MCF 10A (cell line): ENCODE measurements at regions not wholly inside any gene's neighbourhood (a gene's known extent, or its start where the extent isn't known, plus 50 kb on each side); places are given as distances from the start of the nearest gene placed in this dataset.

Experiments
- BruUV-seq: library from RNA; stranded (reverse); fragments of 400-500 nt; replicated peaks from 2 replicates; lab custom pipeline; 2021; lab: Mats Ljungman, UMichigan
- CTCF ChIA-PET: fragments of 300-600 bp; sonication (Branson Sonifier 250); formaldehyde crosslinking; extraction: SDS; loops from one replicate; lab custom pipeline; 2021; ENCODE audit warnings: antibody characterized with exemption, inconsistent platforms; lab: Yijun Ruan, JAX
- POLR2A ChIA-PET: fragments of 300-600, 350-650 bp; sonication (Branson Sonifier 250); formaldehyde crosslinking; extraction: SDS; loops from one replicate; lab custom pipeline; 2020; ENCODE audit warnings: antibody characterized with exemption, inconsistent platforms; lab: Yijun Ruan, JAX
- DNase-seq: peaks from one replicate; pipeline ENCODE4 v3.0.0-alpha.2; 2018; ENCODE audit not compliant: unreplicated experiment
- H3K27ac Mint-ChIP-seq: one replicate; pipeline ENCODE4 v1.8.0; 2022; ENCODE audit warnings: mild to moderate bottlenecking, low read depth, mixed read lengths; ENCODE audit not compliant: unreplicated experiment
- H3K27me3 Mint-ChIP-seq: one replicate; pipeline ENCODE4 v1.8.0; 2022; ENCODE audit warnings: mixed read lengths; ENCODE audit not compliant: insufficient read depth, unreplicated experiment
- H3K36me3 Mint-ChIP-seq: one replicate; pipeline ENCODE4 v1.8.0; 2022; ENCODE audit warnings: mild to moderate bottlenecking, moderate library complexity, mixed read lengths; ENCODE audit not compliant: insufficient read depth, unreplicated experiment
- H3K4me1 Mint-ChIP-seq: one replicate; pipeline ENCODE4 v1.8.0; 2022; ENCODE audit warnings: mixed read lengths; ENCODE audit not compliant: insufficient read depth, unreplicated experiment
- H3K4me3 Mint-ChIP-seq: one replicate; pipeline ENCODE4 v1.8.0; 2022; ENCODE audit warnings: mild to moderate bottlenecking, moderate library complexity, mixed read lengths; ENCODE audit not compliant: unreplicated experiment
- H3K9me3 Mint-ChIP-seq: one replicate; pipeline ENCODE4 v1.8.0; 2022; ENCODE audit warnings: mixed read lengths; ENCODE audit not compliant: unreplicated experiment
- intact Hi-C: fragments of 100-400 bp; cut with micrococcal nuclease; formaldehyde crosslinking; loops from 2 replicates; pipeline ENCODE4 v1.14.1; 2022
- TF ChIP-seq, protein P1 (sequence below): fragments of 200-600 bp; IDR thresholded peaks from one replicate; pipeline ENCODE4 v1.8.0; 2022; ENCODE audit warnings: antibody characterized with exemption, mild to moderate bottlenecking; ENCODE audit not compliant: unreplicated experiment

DNA sequence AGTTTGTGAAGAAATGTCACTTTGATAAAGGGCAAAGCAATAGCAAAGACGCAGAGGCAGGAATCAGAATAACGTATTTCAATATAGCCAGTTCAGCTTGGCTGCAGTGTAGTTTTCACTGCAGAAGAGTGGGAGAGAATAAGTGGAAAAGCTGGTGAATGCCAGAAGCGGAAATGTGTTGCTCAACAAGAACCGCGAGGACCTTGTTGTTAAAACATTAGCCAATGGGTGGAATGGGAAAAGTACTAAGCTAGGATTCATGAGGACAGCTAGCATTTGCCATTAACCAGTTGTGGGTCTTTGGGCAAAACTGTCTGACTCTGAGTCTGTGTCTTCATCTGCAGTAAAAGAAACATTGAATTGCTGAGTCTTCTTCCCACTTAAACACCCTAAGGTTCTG is 292.9 kb upstream of the GRIP1 start:
- no peaks in the 10 kb centered on the region for H3K9me3 Mint-ChIP-seq
- H3K27me3 Mint-ChIP-seq = no peaks in the 10 kb centered on the region
- no peaks in the 10 kb centered on the region for H3K36me3 Mint-ChIP-seq
- ChIA-PET CTCF (interaction anchor here (0.6 to 1.7 kb wide), 4 partner anchors 10 to 248 kb away, joined by 3 to 5 read pairs (median 3); no protein-coding TSS in a partner anchor), POLR2A (no interaction called here)
- H3K4me1 Mint-ChIP-seq = peaks cover 4% of the 10 kb centered on the region
- no TSS peak for BruUV-seq
- intact Hi-C loops = no loop called here
- TF ChIP-seq, protein P1, sequence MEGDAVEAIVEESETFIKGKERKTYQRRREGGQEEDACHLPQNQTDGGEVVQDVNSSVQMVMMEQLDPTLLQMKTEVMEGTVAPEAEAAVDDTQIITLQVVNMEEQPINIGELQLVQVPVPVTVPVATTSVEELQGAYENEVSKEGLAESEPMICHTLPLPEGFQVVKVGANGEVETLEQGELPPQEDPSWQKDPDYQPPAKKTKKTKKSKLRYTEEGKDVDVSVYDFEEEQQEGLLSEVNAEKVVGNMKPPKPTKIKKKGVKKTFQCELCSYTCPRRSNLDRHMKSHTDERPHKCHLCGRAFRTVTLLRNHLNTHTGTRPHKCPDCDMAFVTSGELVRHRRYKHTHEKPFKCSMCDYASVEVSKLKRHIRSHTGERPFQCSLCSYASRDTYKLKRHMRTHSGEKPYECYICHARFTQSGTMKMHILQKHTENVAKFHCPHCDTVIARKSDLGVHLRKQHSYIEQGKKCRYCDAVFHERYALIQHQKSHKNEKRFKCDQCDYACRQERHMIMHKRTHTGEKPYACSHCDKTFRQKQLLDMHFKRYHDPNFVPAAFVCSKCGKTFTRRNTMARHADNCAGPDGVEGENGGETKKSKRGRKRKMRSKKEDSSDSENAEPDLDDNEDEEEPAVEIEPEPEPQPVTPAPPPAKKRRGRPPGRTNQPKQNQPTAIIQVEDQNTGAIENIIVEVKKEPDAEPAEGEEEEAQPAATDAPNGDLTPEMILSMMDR = no peak
- no peak overlapping the region for H3K4me3 Mint-ChIP-seq
- H3K27ac Mint-ChIP-seq = no peak overlapping the region
- DNase-seq = no peak

GRCh38 chr12:66976526-66976925 is 292.6 kb upstream of the CAND1 start:
- POLR2A ChIA-PET = interaction anchor here (0.7 to 0.9 kb wide), 2 partner anchors 24 to 60 kb away, joined by 3 read pairs; no protein-coding TSS in a partner anchor
- H3K27ac Mint-ChIP-seq = no peak overlapping the region
- H3K27me3 Mint-ChIP-seq = no peaks in the 10 kb centered on the region

GRCh38 chr12:66978802-66979201 is 290.4 kb upstream of the CAND1 start:
- intact Hi-C loops = no loop called here
- no peak for DNase-seq
- ChIA-PET CTCF (interaction anchor here (0.6 kb wide), 1 partner anchor 145 kb away, joined by 3 read pairs; no protein-coding TSS in a partner anchor), POLR2A (no interaction called here)
- H3K36me3 Mint-ChIP-seq = no peaks in the 10 kb centered on the region
- no peaks in the 10 kb centered on the region for H3K9me3 Mint-ChIP-seq
- no peak overlapping the region for H3K27ac Mint-ChIP-seq
- no TSS peak for BruUV-seq
- TF ChIP-seq, protein P1 = no peak
- no peak overlapping the region for H3K4me3 Mint-ChIP-seq
- no peaks in the 10 kb centered on the region for H3K27me3 Mint-ChIP-seq
- peaks cover 6% of the 10 kb centered on the region for H3K4me1 Mint-ChIP-seq

More at GRCh38 chr12:66976526-66976925, 292.6 kb upstream of the CAND1 start:
- BruUV-seq = no TSS peak
- CTCF ChIA-PET = no interaction called here
- intact Hi-C loops = no loop called here
- Mint-ChIP-seq H3K9me3 (no peaks in the 10 kb centered on the region), H3K4me3 (no peak overlapping the region), H3K36me3 (no peaks in the 10 kb centered on the region), H3K4me1 (peaks cover 6% of the 10 kb centered on the region)
- DNase-seq = peak; percentile 20
- TF ChIP-seq, protein P1 = no peak

DNA sequence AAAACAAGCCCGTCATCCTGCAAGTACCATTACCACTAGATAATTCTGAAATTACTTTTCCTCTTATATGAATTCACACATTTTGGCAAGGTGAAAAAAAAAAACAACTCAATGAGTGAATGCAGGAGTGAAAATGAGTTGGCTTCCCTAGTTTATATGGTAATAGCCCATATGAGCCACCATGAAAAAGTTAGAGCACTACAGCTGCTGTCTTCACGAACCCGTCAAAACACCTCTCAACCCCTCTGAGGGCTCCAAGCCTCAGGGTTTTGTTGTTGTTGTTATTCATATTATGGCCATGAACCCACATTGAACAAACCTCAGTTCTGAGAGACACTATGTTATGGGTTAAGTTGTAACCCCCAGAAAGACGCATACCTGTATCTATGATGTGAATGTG is 289.9 kb upstream of the CAND1 start:
- no peaks in the 10 kb centered on the region for H3K27me3 Mint-ChIP-seq
- no peak overlapping the region for H3K27ac Mint-ChIP-seq
- H3K4me1 Mint-ChIP-seq = peaks cover 6% of the 10 kb centered on the region

More for the DNA sequence above, 289.9 kb upstream of the CAND1 start:
- ChIA-PET POLR2A (no interaction called here), CTCF (no interaction called here)
- Mint-ChIP-seq H3K36me3 (no peaks in the 10 kb centered on the region), H3K4me3 (no peak overlapping the region), H3K9me3 (no peaks in the 10 kb centered on the region)
- TF ChIP-seq, protein P1 = no peak
- no peak for DNase-seq
- no TSS peak for BruUV-seq
- intact Hi-C loops = no loop called here
